ENCODE measurements at regions not wholly inside any gene's neighbourhood (a gene's known extent, or its start where the extent isn't known, plus 50 kb on each side); places are given as distances from the start of the nearest gene placed in this dataset.

- TF ChIP-seq, protein P1, sequence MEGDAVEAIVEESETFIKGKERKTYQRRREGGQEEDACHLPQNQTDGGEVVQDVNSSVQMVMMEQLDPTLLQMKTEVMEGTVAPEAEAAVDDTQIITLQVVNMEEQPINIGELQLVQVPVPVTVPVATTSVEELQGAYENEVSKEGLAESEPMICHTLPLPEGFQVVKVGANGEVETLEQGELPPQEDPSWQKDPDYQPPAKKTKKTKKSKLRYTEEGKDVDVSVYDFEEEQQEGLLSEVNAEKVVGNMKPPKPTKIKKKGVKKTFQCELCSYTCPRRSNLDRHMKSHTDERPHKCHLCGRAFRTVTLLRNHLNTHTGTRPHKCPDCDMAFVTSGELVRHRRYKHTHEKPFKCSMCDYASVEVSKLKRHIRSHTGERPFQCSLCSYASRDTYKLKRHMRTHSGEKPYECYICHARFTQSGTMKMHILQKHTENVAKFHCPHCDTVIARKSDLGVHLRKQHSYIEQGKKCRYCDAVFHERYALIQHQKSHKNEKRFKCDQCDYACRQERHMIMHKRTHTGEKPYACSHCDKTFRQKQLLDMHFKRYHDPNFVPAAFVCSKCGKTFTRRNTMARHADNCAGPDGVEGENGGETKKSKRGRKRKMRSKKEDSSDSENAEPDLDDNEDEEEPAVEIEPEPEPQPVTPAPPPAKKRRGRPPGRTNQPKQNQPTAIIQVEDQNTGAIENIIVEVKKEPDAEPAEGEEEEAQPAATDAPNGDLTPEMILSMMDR (IDR thresholded peaks at IDR 0.05; ENCODE audit: extremely low read depth, low read depth, low read length): no peak
- no peaks in the 10 kb centered on the region for H3K4me1 ChIP-seq (ENCODE audit: insufficient read depth, low read length)
- H3K36me3 ChIP-seq (ENCODE audit: insufficient read depth, low read length): no peaks in the 10 kb centered on the region
- no peaks in the 10 kb centered on the region for H4K20me1 ChIP-seq (ENCODE audit: insufficient read depth, low read length)
- H3K27me3 ChIP-seq (ENCODE audit: insufficient read depth, low read length): no peaks in the 10 kb centered on the region
- DNase-seq (ENCODE audit: insufficient read length, low spot score, missing footprints): no peak
- no peaks in the 10 kb centered on the region for H3K79me2 ChIP-seq (ENCODE audit: insufficient read depth, low read length)
- H2AFZ ChIP-seq (ENCODE audit: low read length): no peak overlapping the region
- H3K27ac ChIP-seq (ENCODE audit: low read depth, low read length): no peak overlapping the region
- H3K9me3 ChIP-seq (ENCODE audit: low read depth, low read length): no peaks in the 10 kb centered on the region
- no peak overlapping the region for H3K4me3 ChIP-seq (ENCODE audit: insufficient read depth, low read length)
- no peak overlapping the region for H3K4me2 ChIP-seq (ENCODE audit: insufficient read depth, low read length)
These were observed 1231.8 kb downstream of the CDH11 start for GRCh38 chr16:63890081-63890480.

- TF ChIP-seq, protein P1 (IDR thresholded peaks at IDR 0.05; ENCODE audit: extremely low read depth, low read depth, low read length): no peak
- no peaks in the 10 kb centered on the region for H3K27me3 ChIP-seq (ENCODE audit: insufficient read depth, low read length)
- H3K79me2 ChIP-seq (ENCODE audit: insufficient read depth, low read length): no peaks in the 10 kb centered on the region
- H3K9me3 ChIP-seq (ENCODE audit: low read depth, low read length): no peaks in the 10 kb centered on the region
- no peaks in the 10 kb centered on the region for H3K4me1 ChIP-seq (ENCODE audit: insufficient read depth, low read length)
- H3K4me2 ChIP-seq (ENCODE audit: insufficient read depth, low read length): no peak overlapping the region
- DNase-seq (ENCODE audit: insufficient read length, low spot score, missing footprints): no peak
- no peak overlapping the region for H2AFZ ChIP-seq (ENCODE audit: low read length)
- no peak overlapping the region for H3K4me3 ChIP-seq (ENCODE audit: insufficient read depth, low read length)
- no peaks in the 10 kb centered on the region for H4K20me1 ChIP-seq (ENCODE audit: insufficient read depth, low read length)
- H3K36me3 ChIP-seq (ENCODE audit: insufficient read depth, low read length): no peaks in the 10 kb centered on the region
- H3K27ac ChIP-seq (ENCODE audit: low read depth, low read length): no peak overlapping the region
These were observed 1238.8 kb downstream of the CDH11 start for GRCh38 chr16:63883091-63883490.

GRCh38 chr16:63882576-63882975, 1239.3 kb downstream of the CDH11 start:
- Histone ChIP-seq H3K27me3 (ENCODE audit: insufficient read depth, low read length) (no peaks in the 10 kb centered on the region), H3K27ac (ENCODE audit: low read depth, low read length) (no peak overlapping the region), H2AFZ (ENCODE audit: low read length) (no peak overlapping the region), H4K20me1 (ENCODE audit: insufficient read depth, low read length) (no peaks in the 10 kb centered on the region), H3K79me2 (ENCODE audit: insufficient read depth, low read length) (no peaks in the 10 kb centered on the region), H3K4me1 (ENCODE audit: insufficient read depth, low read length) (no peaks in the 10 kb centered on the region), H3K4me2 (ENCODE audit: insufficient read depth, low read length) (no peak overlapping the region), H3K9me3 (ENCODE audit: low read depth, low read length) (no peaks in the 10 kb centered on the region), H3K4me3 (ENCODE audit: insufficient read depth, low read length) (no peak overlapping the region), H3K36me3 (ENCODE audit: insufficient read depth, low read length) (no peaks in the 10 kb centered on the region)
- DNase-seq (ENCODE audit: insufficient read length, low spot score, missing footprints): no peak
- TF ChIP-seq, protein P1 (IDR thresholded peaks at IDR 0.05; ENCODE audit: extremely low read depth, low read depth, low read length): no peak

DNA sequence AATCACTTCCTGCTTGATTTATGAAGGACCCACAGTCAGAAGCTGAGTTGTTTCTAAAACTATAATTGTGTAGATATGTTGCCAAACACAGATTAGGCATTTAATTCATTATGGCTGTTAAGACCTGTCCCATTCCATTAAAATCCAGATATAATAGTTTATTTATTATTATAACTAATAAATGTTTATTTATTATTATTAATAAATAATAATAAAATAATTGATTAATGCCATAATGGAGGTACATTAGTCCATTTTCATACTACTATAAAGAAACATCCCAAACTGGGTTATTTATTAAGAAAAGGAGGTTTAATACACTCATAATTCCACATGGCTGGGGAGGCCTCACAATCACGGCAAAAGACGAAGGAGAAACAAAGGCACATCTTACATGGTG, 1240.9 kb downstream of the CDH11 start:
- no peak for DNase-seq (ENCODE audit: insufficient read length, low spot score, missing footprints)
- Histone ChIP-seq H4K20me1 (ENCODE audit: insufficient read depth, low read length) (no peaks in the 10 kb centered on the region), H3K9me3 (ENCODE audit: low read depth, low read length) (no peaks in the 10 kb centered on the region), H3K4me2 (ENCODE audit: insufficient read depth, low read length) (no peak overlapping the region), H3K79me2 (ENCODE audit: insufficient read depth, low read length) (no peaks in the 10 kb centered on the region), H2AFZ (ENCODE audit: low read length) (no peak overlapping the region), H3K4me3 (ENCODE audit: insufficient read depth, low read length) (no peak overlapping the region), H3K27ac (ENCODE audit: low read depth, low read length) (no peak overlapping the region), H3K4me1 (ENCODE audit: insufficient read depth, low read length) (no peaks in the 10 kb centered on the region), H3K27me3 (ENCODE audit: insufficient read depth, low read length) (no peaks in the 10 kb centered on the region), H3K36me3 (ENCODE audit: insufficient read depth, low read length) (no peaks in the 10 kb centered on the region)
- TF ChIP-seq, protein P1 (IDR thresholded peaks at IDR 0.05; ENCODE audit: extremely low read depth, low read depth, low read length): no peak

Data from osteoblast (primary cell).